NCI-H345 (cell line): ENCODE measurements at regions not wholly inside any gene's neighbourhood (a gene's known extent, or its start where the extent isn't known, plus 50 kb on each side); places are given as distances from the start of the nearest gene placed in this dataset.

Experiments used
- DNase-seq: peaks from one replicate; lab custom pipeline; 2025; lab: John Stamatoyannopoulos, UW

DNA sequence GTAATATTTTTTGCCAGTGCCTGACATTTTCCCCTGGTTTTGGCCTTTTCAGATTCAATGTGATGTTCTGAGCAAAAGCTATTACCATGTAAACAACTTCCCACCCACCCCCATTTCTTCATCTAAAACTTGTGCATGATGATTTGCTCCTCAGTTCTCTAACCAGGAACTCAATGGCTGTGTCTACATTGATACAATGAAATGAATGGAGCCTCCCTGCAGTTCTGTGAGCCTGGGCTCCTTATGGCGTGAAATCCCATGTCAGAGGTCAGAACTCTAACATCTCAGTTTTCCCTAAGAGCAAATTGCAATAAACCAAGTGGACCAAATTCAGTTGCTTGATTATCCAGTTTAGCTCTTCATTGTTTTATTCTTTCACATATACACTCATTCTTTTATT lies 534.8 kb upstream of the LCORL start:
- DNase-seq, result no peak

DNA sequence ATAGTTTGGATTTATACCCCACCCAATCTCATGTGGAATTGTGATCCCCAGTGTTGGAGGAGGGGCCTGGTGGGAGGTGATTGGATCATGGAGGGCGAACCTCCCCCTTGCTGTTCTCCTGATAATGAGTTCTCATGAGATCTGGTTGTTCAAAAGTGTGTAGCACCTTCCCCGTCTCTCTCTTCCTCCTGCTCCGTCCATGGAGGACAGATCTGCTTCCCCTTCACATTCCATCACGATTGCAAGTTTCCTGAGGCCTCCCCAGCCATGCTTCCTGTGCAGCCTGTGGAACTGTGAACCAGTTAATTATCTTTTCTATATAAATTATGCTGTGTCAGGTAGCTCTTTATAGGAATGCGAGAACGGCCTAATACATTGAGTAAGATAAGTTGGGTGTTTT lies 518.8 kb upstream of the LCORL start:
- DNase-seq, result no peak

DNA sequence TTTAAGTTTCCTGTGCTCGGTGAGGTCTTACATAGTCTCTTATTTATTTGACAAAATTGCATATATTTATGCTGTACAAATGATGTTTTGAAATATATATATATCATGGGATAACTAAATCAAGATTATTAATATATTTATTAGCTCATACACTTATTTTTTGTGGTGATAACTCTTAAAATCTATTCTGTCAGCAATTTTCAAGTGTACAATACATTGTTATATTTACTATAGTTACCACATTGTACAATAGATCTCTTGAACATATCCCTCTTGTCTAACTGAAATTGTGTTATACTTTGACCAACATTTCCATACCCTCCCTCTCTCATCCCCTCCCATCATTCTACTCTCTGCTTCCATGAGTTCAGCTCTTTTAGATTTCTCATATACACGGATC lies 516.6 kb upstream of the LCORL start:
- DNase-seq, result no peak

DNA sequence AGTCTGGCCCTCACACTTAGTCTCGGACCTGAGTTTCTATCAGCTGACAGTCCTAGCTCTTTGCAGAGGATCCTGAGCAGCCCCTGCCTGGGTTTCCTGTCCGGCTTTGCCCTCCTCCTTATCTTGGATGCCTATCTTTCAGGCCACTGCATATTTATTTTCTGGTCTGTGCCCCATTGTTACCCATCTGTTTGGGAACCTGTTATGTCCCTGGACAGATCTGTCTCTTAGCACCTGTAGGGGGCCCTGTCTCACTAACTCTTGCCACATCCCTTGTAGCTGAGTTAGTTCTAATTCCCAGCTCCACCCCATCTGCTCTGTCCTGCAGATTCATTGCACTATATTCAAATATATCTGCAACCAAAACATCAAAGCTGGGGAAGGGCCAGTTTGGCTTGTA lies 514.9 kb upstream of the LCORL start:
- DNase-seq, result no peak

DNA sequence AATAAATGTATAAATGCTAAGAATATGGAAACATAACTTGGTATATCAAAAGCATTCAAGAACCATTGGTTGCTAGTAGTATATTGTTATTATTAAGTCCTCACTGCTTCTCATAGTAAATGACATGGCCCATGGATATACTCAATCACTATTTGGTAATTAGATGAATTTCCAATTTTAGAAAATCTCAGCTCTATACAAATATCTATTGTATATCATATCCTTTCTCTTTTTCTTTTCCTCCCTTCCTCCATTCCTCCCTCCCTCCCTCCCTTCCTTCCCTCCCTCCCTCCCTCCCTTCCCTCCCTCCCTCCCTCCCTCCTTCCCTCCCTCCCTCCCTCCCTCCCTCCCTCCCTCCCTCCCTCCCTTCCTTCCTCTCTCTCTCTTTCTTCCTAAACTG lies 514.4 kb upstream of the LCORL start:
- DNase-seq, result no peak

DNA sequence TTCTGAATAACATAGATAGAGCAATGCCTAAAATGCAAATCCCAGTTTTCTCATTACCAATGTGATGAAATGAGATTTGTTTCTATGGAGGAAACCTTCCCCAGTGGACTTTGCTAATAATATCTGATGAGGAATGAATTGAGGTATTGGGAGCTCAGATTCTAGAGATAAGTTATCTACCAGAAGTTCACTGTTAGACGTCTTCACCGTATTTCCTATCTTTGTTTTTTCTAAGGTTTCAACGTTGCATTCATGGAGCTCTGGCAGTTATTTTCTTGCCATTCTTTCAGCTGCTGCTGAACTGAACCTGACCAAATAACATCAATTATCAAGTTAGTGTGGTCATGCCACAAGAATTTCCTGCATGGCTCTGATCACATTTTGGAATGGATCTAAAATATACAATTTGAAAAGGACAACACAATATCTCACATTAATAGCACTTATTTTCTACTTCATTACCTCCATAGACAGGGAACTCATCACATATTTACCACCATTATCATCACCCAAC lies 511.8 kb upstream of the LCORL start:
- DNase-seq, result no peak

DNA sequence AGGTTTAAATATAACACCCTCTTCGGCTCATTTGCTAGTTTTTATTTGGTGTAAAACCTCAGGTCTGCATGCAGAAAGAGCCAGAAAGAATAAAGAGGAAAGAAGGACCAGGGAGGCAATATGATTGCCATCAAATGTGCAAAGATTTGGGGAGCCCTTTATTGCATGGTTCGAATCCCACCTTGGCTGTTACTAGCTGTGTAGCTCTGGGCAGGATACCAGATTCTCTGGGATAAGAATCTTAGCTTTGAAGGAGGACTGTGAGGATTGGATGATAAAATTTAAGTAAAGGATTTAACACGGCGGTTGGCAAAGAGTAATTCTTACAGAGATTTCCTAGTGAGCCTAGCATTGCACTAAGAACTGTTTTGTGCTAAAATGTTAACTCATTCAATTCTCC lies 510.2 kb upstream of the LCORL start:
- no peak for DNase-seq

DNA sequence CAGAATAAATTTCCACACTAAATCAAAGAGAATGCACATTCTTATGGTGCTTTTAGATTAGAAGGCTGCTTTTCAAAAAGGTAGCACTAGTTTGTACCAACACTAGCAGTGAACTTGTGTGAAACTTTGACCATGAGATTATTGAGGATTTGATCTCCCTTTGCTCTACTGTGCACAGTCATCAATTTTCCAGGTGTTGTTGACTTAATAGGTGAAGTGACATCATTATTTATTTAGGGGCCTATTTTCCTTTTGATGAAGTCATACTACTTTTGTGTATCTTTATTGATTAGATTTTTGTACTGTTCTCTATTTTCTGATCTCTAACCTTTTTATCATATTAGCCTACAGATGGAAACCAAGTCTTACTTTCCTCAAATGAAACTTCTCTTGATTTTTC lies 507.9 kb upstream of the LCORL start:
- no peak for DNase-seq

DNA sequence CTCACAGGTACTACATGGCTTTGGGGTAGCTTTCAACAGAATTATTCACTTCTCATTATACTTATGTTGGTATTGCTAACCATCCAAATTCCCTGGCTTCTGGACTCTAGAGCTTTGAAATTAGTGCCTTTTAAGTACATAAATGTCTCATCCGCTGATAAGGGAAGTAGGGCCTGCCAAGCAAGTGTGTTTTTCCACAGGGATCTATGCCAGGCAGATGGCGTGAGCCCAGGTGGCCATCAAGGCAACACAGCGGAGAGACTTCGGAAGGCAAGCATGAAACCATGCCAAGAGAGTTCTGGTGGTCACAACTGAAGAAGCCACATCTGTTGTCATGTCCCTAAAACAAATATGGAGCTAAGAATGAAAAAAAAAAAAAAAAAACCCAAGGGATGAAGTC lies 503.1 kb upstream of the LCORL start:
- DNase-seq, result no peak

DNA sequence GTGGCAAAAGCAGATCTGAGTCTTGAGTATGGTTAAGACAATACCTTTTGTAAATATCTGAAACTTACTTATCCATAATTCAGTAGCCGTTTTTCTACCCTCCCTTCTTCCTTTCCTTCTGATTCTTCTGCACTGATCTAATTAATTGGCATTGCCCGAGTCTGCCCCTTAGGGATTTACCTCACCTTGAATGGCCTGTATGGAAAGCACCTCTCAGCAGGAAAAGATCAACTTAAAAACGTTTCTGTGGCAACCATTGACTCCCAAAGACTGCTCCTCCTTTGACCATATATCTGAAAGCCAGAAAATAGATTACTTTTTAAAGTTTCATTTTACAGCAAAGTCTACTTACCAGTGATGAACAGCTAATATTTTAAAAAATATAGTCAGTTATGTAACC lies 496.5 kb upstream of the LCORL start:
- no peak for DNase-seq

DNA sequence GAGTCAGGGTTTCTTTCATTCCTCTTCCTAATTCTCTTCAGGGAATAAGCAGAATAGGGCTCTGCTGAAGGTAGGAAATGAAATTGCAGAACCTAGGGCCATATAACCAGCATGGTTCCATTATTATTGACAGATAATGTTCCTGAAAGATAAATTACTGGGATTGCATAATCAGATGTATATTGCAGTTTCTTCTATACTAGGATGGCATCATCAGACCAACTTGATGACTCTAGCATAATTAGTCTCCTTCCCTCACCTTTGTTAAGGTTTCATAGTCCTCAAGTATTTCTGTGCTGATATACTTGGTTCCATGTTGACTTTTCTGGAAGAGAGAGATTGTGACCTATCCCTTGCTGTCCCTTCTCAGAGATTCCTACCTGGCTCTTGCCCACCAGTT lies 492.3 kb upstream of the LCORL start:
- no peak for DNase-seq

DNA sequence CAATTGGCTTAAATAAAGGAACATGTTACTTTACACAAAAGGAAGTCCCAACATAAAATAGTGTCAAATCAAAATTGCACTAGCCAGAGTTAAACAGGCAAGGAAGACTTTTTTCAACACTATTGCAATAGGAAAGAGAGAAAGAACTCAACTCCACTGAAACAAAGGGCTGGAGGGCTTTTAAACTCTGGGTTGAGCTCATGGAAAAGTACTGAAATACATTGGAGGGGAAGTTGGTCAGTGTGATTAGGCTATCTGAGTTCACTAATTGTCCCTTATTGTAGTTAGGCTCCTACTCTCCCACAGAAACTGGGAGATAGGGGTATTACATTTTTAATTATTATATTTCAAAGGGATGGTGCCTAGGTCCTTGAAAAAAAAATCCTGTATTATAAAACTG lies 491.2 kb upstream of the LCORL start:
- no peak for DNase-seq

DNA sequence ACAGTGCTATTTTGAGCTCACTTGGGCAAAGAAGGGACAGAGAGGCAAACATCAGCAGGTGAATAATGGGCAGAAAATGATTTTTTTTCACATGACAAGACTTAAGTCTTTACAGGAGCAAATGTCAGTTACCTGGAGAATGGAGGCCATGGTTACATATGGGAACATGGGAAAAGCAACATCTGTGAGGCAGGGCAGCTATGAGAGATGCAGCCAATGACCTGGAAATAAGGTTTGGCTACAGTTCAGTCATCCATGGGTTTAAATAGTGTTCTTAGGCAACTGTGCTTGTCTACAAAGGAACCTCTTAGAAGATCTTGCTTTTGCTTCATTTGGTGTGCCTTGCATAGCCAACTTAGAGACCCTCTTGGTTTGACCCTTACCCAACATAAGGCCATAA lies 490.2 kb upstream of the LCORL start:
- no peak for DNase-seq

DNA sequence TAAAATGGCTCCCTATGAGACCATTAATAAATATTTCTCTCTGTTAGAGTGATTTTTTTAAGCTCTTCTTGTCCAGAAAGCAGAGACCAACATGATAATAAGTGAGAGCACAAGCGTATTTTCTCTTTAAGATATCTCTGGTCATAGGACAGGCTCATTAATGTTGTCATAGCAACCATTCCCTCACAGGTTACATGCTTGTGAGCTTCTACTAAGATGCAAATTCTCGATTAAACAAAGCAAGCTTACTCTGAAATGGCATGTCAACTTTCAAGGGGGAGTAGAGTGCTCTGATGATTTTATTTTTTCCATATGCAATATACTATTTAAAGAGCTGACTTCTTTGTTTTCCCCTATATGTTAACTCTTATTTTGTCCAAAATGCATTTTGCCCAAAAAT lies 487.2 kb upstream of the LCORL start:
- no peak for DNase-seq

DNA sequence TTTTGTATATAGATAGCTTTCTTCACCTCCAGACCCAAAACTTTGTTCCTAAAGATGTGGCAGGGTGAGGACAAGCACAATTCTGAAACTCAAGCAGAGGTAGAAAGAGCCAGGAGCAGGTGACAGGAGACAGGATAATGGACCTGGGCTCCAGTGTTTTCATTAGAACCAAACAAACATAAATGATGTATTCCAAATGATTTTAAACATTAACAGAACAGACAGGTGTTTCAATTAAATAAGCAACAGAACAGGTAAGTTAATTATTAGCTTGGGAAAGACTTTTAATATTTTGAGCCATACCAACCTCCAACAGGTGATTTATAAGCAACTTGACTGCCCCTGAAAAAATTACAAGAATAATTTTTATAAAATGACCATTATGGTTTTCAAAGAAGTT lies 459.4 kb upstream of the LCORL start:
- no peak for DNase-seq

DNA sequence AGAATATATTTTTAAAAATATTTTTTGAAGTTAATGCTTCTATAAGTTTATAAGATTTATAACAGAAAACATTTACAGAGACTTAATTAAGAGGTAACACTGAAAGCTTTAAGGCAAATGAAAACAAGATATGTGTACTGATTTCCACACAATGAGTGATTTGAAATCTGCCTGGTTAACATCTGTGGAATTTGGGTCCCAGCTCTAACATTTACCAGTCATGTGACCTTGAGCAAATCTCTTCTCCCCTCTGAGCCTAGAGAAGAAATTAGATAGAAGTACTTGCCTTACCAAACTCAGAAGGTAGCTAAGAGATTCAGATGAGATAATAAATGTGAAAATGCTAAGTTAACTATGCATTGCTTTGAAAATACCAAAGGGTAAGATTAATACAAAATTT lies 458.8 kb upstream of the LCORL start:
- DNase-seq, result no peak

DNA sequence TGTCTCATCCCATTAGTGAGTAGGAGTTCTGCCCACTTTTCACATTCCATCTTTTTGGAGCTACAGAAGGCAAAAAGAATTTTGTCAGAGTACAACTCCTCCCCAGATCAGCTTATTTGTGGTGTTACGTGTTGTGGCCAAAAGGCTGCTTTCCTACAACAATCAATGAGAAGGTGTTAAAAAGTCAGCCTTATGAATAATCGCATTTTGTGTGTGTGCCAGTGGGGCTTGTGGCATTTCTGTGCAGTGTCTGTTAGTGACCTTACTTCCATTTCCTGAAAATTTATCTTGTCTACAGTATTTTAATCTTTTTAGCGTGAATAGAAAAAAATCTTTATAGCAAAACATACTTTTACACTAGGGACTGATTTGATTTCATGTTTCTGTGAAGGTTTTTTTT lies 458.3 kb upstream of the LCORL start:
- DNase-seq, result no peak

DNA sequence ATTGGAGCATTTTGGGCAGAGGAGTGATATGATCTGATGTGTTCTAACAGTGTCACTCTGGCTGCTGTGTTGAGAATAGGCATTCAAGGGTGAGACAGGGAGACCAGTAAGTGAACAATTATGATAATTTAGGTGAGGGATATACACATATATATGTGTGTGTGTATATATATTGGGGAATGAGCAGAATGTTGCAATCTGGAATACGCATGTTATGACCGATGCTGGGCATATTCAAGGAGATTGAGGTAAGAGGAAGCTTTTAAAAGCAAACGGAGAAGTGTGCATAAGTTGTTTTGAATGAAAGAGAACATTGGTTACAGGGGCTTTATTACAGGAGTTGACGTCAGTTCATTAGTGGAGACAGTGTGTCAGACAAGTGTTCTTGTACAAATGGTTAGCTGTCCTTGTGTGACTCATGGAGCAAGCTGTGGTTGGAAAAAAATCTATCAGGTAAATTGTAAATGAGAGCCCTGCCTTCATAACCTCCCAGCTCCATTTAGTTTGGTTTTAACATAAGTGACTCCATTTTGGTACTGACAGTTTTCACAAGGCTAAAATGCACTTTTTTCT lies 442.5 kb upstream of the LCORL start:
- DNase-seq, result no peak

DNA sequence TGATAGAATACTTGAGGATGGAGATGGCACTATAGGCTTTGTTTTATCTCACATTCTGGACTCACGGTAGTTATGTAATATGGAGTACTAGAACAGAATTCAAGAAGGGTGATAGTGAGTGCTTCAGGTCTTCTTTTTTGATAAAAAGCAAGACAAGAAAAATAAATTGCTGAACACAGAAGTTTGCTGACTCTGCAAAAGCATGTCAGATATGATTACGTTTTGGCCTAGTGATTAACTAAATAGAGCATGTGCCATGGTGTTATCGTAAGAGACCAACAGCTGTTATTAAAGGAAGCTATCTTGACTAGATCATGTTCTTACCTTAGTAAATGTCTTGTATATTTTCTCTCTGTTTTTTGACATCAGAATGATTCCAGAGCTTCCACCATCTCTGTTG lies 436.9 kb upstream of the LCORL start:
- no peak for DNase-seq

DNA sequence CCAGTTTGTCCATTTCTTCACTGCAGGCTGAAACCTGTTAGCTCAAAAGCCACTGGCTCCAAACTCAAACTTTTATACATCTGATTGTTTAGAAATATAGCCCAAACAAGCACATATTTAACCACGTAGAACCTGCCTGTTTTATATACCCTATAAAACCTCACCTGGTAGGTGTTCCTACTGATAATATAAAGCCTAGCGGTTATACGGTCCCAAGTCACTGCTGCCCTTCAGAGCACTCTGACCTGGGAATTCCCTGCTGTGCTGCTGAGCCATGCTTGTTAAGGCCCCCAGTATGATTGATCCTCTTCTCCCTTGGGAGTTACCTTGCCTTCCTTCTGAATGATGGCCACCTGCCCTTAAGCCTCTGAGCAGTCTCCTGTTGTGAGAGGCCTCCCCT lies 432.8 kb upstream of the LCORL start:
- DNase-seq, result no peak

DNA sequence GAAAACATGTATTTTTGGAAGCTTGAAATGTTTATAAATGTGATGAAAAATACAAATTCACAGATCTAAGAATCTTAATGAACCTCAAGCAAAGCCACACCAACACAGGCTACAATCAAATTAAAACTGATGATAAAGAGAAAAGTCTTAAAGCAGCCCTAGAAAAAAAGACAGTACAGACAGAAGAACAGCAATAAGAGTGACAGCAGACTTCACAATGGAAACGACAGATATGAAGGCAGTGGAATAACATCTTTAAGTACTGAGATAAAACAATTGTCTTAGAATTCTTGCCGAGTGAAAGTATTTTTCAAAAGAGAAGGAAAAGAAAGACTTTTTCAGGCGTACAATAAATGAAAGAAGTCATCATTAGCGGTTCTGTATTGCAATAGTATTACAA lies 423.6 kb upstream of the LCORL start:
- no peak for DNase-seq

DNA sequence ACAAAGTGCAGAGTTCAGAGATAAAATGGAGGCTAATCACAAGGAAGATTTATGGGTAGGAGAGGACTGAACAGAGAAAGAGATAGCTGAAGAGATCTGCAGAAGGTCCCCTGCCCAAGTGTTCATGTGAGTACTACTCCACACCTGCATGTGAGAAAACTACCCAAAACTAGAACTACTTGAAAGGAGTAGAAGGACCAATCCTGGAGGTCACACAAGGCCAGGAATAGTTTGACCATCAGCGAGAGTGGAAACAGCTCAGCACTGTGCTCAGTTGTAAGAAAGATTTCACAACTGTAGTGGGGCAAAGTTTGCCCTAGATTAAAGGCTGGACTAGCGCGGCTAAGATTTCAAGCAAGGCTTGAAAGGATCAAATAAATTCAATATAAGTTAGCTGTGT lies 422.7 kb upstream of the LCORL start:
- DNase-seq, result no peak

DNA sequence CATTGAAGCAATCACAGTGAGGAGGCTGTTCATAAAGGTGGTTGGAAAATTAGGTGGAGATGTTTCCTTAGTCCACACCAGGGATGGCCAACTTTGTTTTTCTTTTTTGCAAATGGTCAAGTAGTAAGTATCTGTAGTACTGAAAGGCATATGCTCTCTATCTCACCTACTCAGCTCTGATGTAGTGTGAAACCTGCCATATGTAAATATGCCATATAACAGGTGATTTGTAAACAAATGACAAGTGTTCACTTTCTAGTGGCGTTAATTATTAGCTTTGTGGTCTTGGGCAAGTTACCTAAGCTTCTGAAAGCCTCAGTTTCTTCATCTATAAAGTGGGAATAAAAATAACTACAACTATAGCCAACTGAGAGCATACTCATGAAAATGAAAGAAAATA lies 421.4 kb upstream of the LCORL start:
- no peak for DNase-seq

DNA sequence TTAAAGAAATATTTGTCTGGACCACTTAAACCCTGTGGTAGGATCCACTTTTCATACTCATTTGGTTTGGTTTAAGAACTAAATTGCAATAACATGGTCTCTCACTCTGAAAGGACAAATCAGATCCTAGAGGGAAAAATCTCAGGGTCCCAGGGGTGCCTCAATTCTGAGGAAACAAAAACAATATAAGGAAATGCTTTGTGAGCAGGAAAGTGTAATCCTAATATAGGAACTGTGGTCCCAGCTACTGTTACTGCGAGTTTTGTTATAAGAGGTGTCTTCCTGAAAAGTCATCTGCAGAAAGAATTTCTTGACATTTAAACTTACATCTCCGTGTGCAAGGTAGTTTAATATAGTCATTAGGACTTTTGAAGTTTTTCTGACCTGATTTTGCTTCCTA lies 420.1 kb upstream of the LCORL start:
- no peak for DNase-seq

DNA sequence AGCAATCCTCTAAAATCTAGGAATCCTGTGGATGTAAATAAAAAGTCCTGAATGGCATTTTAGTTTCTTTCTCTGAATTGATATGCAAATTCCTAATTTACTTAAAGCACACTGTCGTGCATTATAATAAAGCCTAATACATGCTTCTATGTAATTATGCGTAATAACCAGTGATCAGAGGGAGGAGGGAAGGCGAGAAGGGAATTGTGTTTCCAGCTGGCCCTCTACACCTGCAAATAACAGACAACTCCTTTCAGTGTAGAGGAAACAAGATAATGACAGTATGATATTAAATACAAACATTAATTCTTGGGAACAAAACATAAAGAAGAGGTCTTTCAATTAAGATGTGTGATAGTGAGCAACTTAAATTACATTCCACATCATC lies 419.6 kb upstream of the LCORL start:
- no peak for DNase-seq
